Esophagus squamous epithelium (tissue), 5 donors: ENCODE measurements at regions not wholly inside any gene's neighbourhood (a gene's known extent, or its start where the extent isn't known, plus 50 kb on each side); places are given as distances from the start of the nearest gene placed in this dataset.

Experiments used
- DNase-seq: peaks from one replicate; lab custom pipeline; 2025; lab: John Stamatoyannopoulos, UW
- H3K27ac ChIP-seq, 4 donors: fragments of 200-600 bp; sonication (generic); one replicate each; pipeline ENCODE4 v1.5.1; 2016 to 2019; ENCODE audit warnings: mild to moderate bottlenecking in 1 of 4
- H3K27me3 ChIP-seq, 4 donors: fragments of 200-600 bp; sonication (generic); 1 replicate in 3 of 4; 2 replicates in 1 of 4; pipeline versions ENCODE4 v1.5.1 to v1.6.0; 2017 to 2021; ENCODE audit warnings: antibody characterized with exemption in 1 of 4
- H3K36me3 ChIP-seq, 3 donors: fragments of 200-600 bp; sonication (generic); one replicate each; pipeline ENCODE4 v1.5.1; 2016 to 2019
- H3K4me1 ChIP-seq, 3 donors: fragments of 200-600 bp; sonication (generic); one replicate each; pipeline ENCODE4 v1.5.1; 2017 to 2019
- H3K4me3 ChIP-seq, 4 donors: fragments of 200-600 bp; sonication (generic); 1 replicate in 3 of 4; 2 replicates in 1 of 4; pipeline ENCODE4 v1.5.1; 2016 to 2019; ENCODE audit warnings: mild to moderate bottlenecking in 2 of 4, moderate library complexity in 1 of 4
- H3K9me3 ChIP-seq, 3 donors: fragments of 200-600 bp; sonication (generic); one replicate each; pipeline ENCODE4 v1.5.1; 2016 to 2019
- CTCF ChIP-seq, 6 experiments: fragments of 450-650 bp in 4 of 6; fragments of 200-600 bp in 2 of 6; sonication (generic) in 2 of 6; IDR thresholded peaks; one replicate each; pipeline ENCODE4 v1.5.1; 2016 to 2019; ENCODE audit warnings: antibody characterized with exemption in 6 of 6, mild to moderate bottlenecking in 4 of 6, moderate library complexity in 4 of 6
- POLR2A ChIP-seq, 4 donors: fragments of 450-650 bp; IDR thresholded peaks; one replicate each; pipeline ENCODE4 v1.6.1; 2017; ENCODE audit warnings: antibody characterized with exemption in 4 of 4, mild to moderate bottlenecking in 4 of 4, moderate library complexity in 3 of 4
- WGBS, 2 donors: methylation state at CpG; one replicate each; pipeline ENCODE4 v1.1.5; 2018; 5-methylcytosine and 5-hydroxymethylcytosine counted together
- intact Hi-C: fragments of 100-400 bp; cut with DNase I; formaldehyde crosslinking; loops from one replicate; pipeline ENCODE4 v1.15.0; 2022
- donor health status: DM: yes; HTN: yes; CAD: no.

DNA sequence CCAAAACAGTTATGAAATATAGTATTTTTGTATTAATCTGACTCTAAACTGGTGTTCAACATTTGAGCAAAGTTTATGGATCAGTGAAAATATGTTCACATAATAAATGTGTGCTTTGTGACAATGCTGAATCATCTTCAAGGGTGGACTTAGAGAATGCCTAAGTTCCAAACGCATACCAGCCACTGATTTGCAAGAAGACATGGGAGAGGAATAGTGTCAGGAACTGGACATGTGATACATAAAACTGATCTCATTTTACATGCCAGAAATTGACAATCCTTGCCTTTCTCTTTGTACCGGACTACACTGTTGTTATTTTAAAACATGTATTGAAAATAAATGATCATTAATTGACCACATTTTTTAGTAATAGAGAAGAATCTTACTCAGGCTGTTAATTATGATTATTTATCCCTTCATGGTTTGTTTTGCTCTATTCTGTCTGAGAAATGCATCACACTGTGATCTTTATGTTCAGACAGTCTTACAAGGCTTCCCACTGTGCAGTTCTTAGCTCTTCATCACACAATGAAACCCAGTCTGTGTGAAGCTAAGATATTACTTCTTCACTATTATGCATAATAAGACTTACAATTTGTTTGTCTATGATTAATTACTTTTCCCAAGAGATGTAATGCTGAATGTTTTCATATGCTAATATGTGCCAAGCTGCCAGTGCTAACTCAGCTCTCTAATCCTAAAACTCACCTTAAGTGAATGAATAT lies 1180.6 kb upstream of the CDH8 start:
- no peak overlapping the region for H3K4me3 ChIP-seq
- no peak overlapping the region for H3K27ac ChIP-seq
- no peak for DNase-seq
- 63 to 74% methylated on average over 2 of the region's 2 CpGs for WGBS, 2 donors
- no peaks in the 10 kb centered on the region for H3K27me3 ChIP-seq
- TF ChIP-seq CTCF (IDR thresholded peaks at IDR 0.05) (no peak), POLR2A (IDR thresholded peaks at IDR 0.05) (no peak)
- no peaks in the 10 kb centered on the region for H3K9me3 ChIP-seq
- no peaks in the 10 kb centered on the region for H3K36me3 ChIP-seq
- intact Hi-C loops = no loop called here
- H3K4me1 ChIP-seq = no peaks in the 10 kb centered on the region

DNA sequence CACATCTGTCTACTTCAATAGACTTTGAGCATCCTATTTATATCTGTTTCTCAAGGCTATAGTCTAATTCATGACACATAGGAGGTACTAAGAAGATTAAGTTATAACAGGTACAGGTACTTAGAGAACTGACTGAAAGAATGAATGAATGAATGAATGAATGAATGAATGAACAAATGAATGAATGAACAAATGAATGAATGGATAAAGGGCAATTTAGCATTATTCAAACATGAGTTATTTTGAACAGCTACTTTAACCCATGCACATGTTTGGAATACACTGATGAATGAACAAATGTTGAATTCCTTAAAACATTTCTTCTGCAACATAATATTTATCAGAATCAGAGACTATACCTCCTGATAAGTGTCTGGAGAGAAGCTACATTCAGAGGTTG lies 1165.6 kb upstream of the CDH8 start:
- H3K36me3 ChIP-seq = no peaks in the 10 kb centered on the region
- no peak overlapping the region for H3K4me3 ChIP-seq
- no peaks in the 10 kb centered on the region for H3K4me1 ChIP-seq
- intact Hi-C loops = no loop called here
- no peaks in the 10 kb centered on the region for H3K9me3 ChIP-seq
- no peak for TF ChIP-seq POLR2A (IDR thresholded peaks at IDR 0.05)
- no peak for TF ChIP-seq CTCF (IDR thresholded peaks at IDR 0.05)
- no peak for DNase-seq
- no peak overlapping the region for H3K27ac ChIP-seq
- H3K27me3 ChIP-seq = no peaks in the 10 kb centered on the region

DNA sequence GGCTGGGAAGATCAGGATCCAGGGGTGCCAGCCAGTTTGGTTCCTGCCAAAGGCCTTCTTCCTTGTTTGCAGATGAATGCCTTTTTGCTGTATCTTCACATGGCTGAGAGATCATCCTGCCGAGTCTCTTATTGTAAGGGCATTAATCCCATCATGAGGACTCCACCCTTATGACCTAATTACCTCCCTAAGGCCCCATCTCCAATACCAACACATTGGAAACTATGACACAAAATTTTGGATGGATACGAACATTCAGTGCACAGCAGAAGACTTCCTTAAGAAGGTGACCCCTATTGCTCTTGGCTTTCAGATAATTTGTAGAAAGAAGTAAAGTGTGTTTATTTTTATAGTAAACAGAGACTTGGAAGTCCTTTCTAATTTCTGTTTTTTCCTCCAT lies 1164.7 kb upstream of the CDH8 start:
- no peak for DNase-seq
- no peaks in the 10 kb centered on the region for H3K9me3 ChIP-seq

DNA sequence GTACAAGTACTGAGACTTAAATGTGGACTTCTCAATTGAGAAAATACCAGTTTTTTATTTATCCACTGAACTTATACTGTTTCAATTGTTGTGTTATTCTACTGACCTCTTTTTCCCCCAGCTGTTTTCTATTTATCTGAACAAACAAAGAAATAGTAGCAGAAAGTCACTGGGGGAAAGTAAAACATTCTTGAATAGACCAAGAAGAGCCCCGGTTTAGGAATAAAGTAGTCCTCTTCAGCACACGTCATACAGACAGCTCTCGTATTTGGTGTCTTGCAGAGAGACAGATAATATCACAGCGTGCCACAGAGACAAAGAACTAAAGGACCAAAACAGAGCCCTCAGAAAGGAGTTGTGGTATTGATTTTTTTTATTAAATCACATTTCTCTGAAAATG lies 1159.1 kb upstream of the CDH8 start:
- Histone ChIP-seq H3K27ac (no peak overlapping the region), H3K36me3 (no peaks in the 10 kb centered on the region), H3K4me1 (no peaks in the 10 kb centered on the region), H3K4me3 (no peak overlapping the region), H3K27me3 (no peaks in the 10 kb centered on the region), H3K9me3 (no peaks in the 10 kb centered on the region)
- intact Hi-C loops = no loop called here
- no peak for DNase-seq
- WGBS, 2 donors = 73 to 83% methylated on average over 4 of the region's 4 CpGs
- no peak for TF ChIP-seq POLR2A (IDR thresholded peaks at IDR 0.05)
- TF ChIP-seq CTCF (IDR thresholded peaks at IDR 0.05) = no peak

More for the DNA sequence above, 1164.7 kb upstream of the CDH8 start:
- no peak for TF ChIP-seq POLR2A (IDR thresholded peaks at IDR 0.05)
- TF ChIP-seq CTCF (IDR thresholded peaks at IDR 0.05) = no peak
- H3K4me1 ChIP-seq = no peaks in the 10 kb centered on the region
- intact Hi-C loops = no loop called here
- no peaks in the 10 kb centered on the region for H3K27me3 ChIP-seq
- H3K27ac ChIP-seq = no peak overlapping the region
- WGBS, 2 donors = 43 to 58% methylated on average over 2 of the region's 2 CpGs
- no peak overlapping the region for H3K4me3 ChIP-seq
- H3K36me3 ChIP-seq = no peaks in the 10 kb centered on the region

GRCh38 chr16:63192980-63193379 lies 1156.7 kb upstream of the CDH8 start:
- no peak for DNase-seq
- Histone ChIP-seq H3K9me3 (no peaks in the 10 kb centered on the region), H3K27me3 (no peaks in the 10 kb centered on the region), H3K27ac (no peak overlapping the region), H3K4me1 (no peaks in the 10 kb centered on the region), H3K36me3 (no peaks in the 10 kb centered on the region), H3K4me3 (no peak overlapping the region)
- WGBS, 2 donors = 70 to 87% methylated on average over 3 of the region's 3 CpGs
- intact Hi-C loops = no loop called here
- TF ChIP-seq CTCF (IDR thresholded peaks at IDR 0.05) (no peak), POLR2A (IDR thresholded peaks at IDR 0.05) (no peak)
